ENCODE measurements at regions not wholly inside any gene's neighbourhood (a gene's known extent, or its start where the extent isn't known, plus 50 kb on each side); places are given as distances from the start of the nearest gene placed in this dataset.

GRCh38 chr2:120971866-120972265 is 236.2 kb downstream of the GLI2 start:
- Histone ChIP-seq H3K9ac (ENCODE audit: low read length) (no peak overlapping the region), H3K4me3 (replicated peaks in 1 of 2; ENCODE audit: low read depth in 1 of 2, low read length in 2 of 2) (no peak overlapping the region), H3K36me3 (ENCODE audit: control insufficient read depth in 1 of 2, insufficient read depth in 2 of 2, low read length in 2 of 2) (no peaks in the 10 kb centered on the region), H3K79me2 (ENCODE audit: insufficient read depth, low read length) (no peaks in the 10 kb centered on the region), H3K4me1 (ENCODE audit: control insufficient read depth in 1 of 2, insufficient read depth in 2 of 2, low read length in 2 of 2) (no peaks in the 10 kb centered on the region), H3K27ac (ENCODE audit: low read depth, low read length) (no peak overlapping the region), H4K20me1 (ENCODE audit: insufficient read depth) (no peaks in the 10 kb centered on the region), H3K27me3 (ENCODE audit: insufficient read depth, low read length) (no peaks in the 10 kb centered on the region), H2AFZ (ENCODE audit: low read depth, low read length, poor library complexity, severe bottlenecking) (no peak overlapping the region), H3K9me3 (ENCODE audit: control insufficient read depth in 1 of 2, insufficient read depth in 1 of 2, low read depth in 1 of 2, low read length in 2 of 2) (no peaks in the 10 kb centered on the region), H3K4me2 (ENCODE audit: low read length) (no peak overlapping the region), H3K9me2 (ENCODE audit: insufficient read depth) (no peaks in the 10 kb centered on the region)
- ChIA-PET POLR2A (no interaction called here), RAD21 (ENCODE audit: low non-redundant PET in 1 of 2, low total read pairs in 2 of 2, uncharacterized antibody in 2 of 2, unreplicated experiment in 2 of 2) (no interaction called here), CTCF (no interaction called here)
- TF ChIP-seq POLR2AphosphoS5 (IDR thresholded peaks at IDR 0.05; ENCODE audit: low read depth, low read length) (no peak), ATF3 (IDR thresholded peaks at IDR 0.05) (no peak), TCF7L2 (IDR thresholded peaks at IDR 0.05; ENCODE audit: borderline replicate concordance, extremely low read depth, insufficient read depth, insufficient read length) (no peak), JUND (IDR thresholded peaks at IDR 0.05) (no peak), ELF1 (IDR thresholded peaks at IDR 0.05; ENCODE audit: borderline replicate concordance, low read depth) (no peak)
- intact Hi-C loops (cut with micrococcal nuclease): no loop called here
- DNase-seq (ENCODE audit: low read depth, low spot score) (no peak), ATAC-seq (no peak)
- no TSS peak for BruUV-seq (replicated peaks)

GRCh38 chr2:120972286-120972685 is 236.6 kb downstream of the GLI2 start:
- no peak for TF ChIP-seq CTCF (IDR thresholded peaks at IDR 0.05 in 2 of 3, conservative IDR thresholded peaks at IDR 0.05 in 1 of 3; ENCODE audit: borderline replicate concordance in 1 of 3, insufficient read depth in 1 of 3, low read depth in 2 of 3, low read length in 2 of 3)
- no peak for TF ChIP-seq ZFX (IDR thresholded peaks at IDR 0.05)
- TF ChIP-seq POLR2A (IDR thresholded peaks at IDR 0.05; ENCODE audit: borderline replicate concordance, extremely low read depth, insufficient read depth, insufficient read length): no peak
- no peak for TF ChIP-seq ZNF274 (IDR thresholded peaks at IDR 0.05; ENCODE audit: low read depth, low read length)
- TF ChIP-seq SIN3A (IDR thresholded peaks at IDR 0.05; ENCODE audit: low read depth): no peak
- no peak overlapping the region for H2AFZ ChIP-seq (ENCODE audit: low read depth, low read length, poor library complexity, severe bottlenecking)
- ChIA-PET POLR2A (no interaction called here), RAD21 (ENCODE audit: low non-redundant PET in 1 of 2, low total read pairs in 2 of 2, uncharacterized antibody in 2 of 2, unreplicated experiment in 2 of 2) (no interaction called here), CTCF (no interaction called here)
- H3K27me3 ChIP-seq (ENCODE audit: insufficient read depth, low read length): no peaks in the 10 kb centered on the region
- ATAC-seq (no peak), DNase-seq (ENCODE audit: low read depth, low spot score) (no peak)
- H3K9me3 ChIP-seq (ENCODE audit: control insufficient read depth in 1 of 2, insufficient read depth in 1 of 2, low read depth in 1 of 2, low read length in 2 of 2): no peaks in the 10 kb centered on the region
- no peaks in the 10 kb centered on the region for H3K36me3 ChIP-seq (ENCODE audit: control insufficient read depth in 1 of 2, insufficient read depth in 2 of 2, low read length in 2 of 2)
- no peak overlapping the region for H3K9ac ChIP-seq (ENCODE audit: low read length)
- H4K20me1 ChIP-seq (ENCODE audit: insufficient read depth): no peaks in the 10 kb centered on the region
- no peaks in the 10 kb centered on the region for H3K9me2 ChIP-seq (ENCODE audit: insufficient read depth)
- no peaks in the 10 kb centered on the region for H3K79me2 ChIP-seq (ENCODE audit: insufficient read depth, low read length)
- H3K27ac ChIP-seq (ENCODE audit: low read depth, low read length): no peak overlapping the region
- intact Hi-C loops (cut with micrococcal nuclease): no loop called here
- no peak overlapping the region for H3K4me2 ChIP-seq (ENCODE audit: low read length)
- H3K4me3 ChIP-seq (replicated peaks in 1 of 2; ENCODE audit: low read depth in 1 of 2, low read length in 2 of 2): no peak overlapping the region
- no TSS peak for BruUV-seq (replicated peaks)
- H3K4me1 ChIP-seq (ENCODE audit: control insufficient read depth in 1 of 2, insufficient read depth in 2 of 2, low read length in 2 of 2): no peaks in the 10 kb centered on the region
